RWPE2 (cell line): ENCODE measurements at regions not wholly inside any gene's neighbourhood (a gene's known extent, or its start where the extent isn't known, plus 50 kb on each side); places are given as distances from the start of the nearest gene placed in this dataset.
"Not testable (repeated sequence)": the region's sequence is repeated elsewhere in the genome, so short reads cannot be mapped to it uniquely, and the experiment has no call there.

ENCODE experiments used
- ATAC-seq: fragments of 200-7000 bp; cut with Tn5 transposase; 3 replicates; pipeline ENCODE4 v1.9.1; 2021; ENCODE audit warnings: low read depth
- DNase-seq: peaks from one replicate; pipeline ENCODE4 v3.0.0-alpha.2; 2020; ENCODE audit warnings: low spot score
- H3K27ac ChIP-seq: fragments of 450-650 bp; 2 replicates; pipeline ENCODE4 v1.5.1; 2017; ENCODE audit warnings: mild to moderate bottlenecking; ENCODE audit not compliant: poor library complexity, severe bottlenecking
- H3K27me3 ChIP-seq: fragments of 250-450 bp; sonication (Bioruptor Pico); 2 replicates; pipeline ENCODE4 v1.5.1; 2021; ENCODE audit warnings: mild to moderate bottlenecking, moderate library complexity; ENCODE audit not compliant: insufficient read depth, poor library complexity, severe bottlenecking
- H3K36me3 ChIP-seq: fragments of 250-450 bp; sonication (Bioruptor Pico); 2 replicates; pipeline ENCODE4 v1.5.1; 2020; ENCODE audit warnings: low read depth, mild to moderate bottlenecking, moderate library complexity
- H3K4me1 ChIP-seq: fragments of 250-450 bp; sonication (Bioruptor Pico); 2 replicates; pipeline ENCODE4 v1.5.1; 2021; ENCODE audit warnings: mild to moderate bottlenecking, moderate library complexity; ENCODE audit not compliant: insufficient read depth, poor library complexity, severe bottlenecking
- H3K4me3 ChIP-seq: fragments of 250-450 bp; sonication (Bioruptor Pico); 2 replicates; pipeline ENCODE4 v1.5.1; 2021; ENCODE audit warnings: mild to moderate bottlenecking, moderate library complexity; ENCODE audit not compliant: severe bottlenecking
- H3K9me3 ChIP-seq: fragments of 250-450 bp; sonication (Bioruptor Pico); 2 replicates; pipeline ENCODE4 v1.5.1; 2021; ENCODE audit warnings: mild to moderate bottlenecking, moderate library complexity; ENCODE audit not compliant: severe bottlenecking
- TF ChIP-seq, protein P1 (sequence below): fragments of 450-650 bp; IDR thresholded peaks from one replicate; pipeline ENCODE4 v1.5.1; 2017; ENCODE audit warnings: mild to moderate bottlenecking, moderate library complexity; ENCODE audit not compliant: poor library complexity, severe bottlenecking

GRCh38 chr2:150674283-150674682 is 186.8 kb upstream of the RND3 start:
- TF ChIP-seq, protein P1, sequence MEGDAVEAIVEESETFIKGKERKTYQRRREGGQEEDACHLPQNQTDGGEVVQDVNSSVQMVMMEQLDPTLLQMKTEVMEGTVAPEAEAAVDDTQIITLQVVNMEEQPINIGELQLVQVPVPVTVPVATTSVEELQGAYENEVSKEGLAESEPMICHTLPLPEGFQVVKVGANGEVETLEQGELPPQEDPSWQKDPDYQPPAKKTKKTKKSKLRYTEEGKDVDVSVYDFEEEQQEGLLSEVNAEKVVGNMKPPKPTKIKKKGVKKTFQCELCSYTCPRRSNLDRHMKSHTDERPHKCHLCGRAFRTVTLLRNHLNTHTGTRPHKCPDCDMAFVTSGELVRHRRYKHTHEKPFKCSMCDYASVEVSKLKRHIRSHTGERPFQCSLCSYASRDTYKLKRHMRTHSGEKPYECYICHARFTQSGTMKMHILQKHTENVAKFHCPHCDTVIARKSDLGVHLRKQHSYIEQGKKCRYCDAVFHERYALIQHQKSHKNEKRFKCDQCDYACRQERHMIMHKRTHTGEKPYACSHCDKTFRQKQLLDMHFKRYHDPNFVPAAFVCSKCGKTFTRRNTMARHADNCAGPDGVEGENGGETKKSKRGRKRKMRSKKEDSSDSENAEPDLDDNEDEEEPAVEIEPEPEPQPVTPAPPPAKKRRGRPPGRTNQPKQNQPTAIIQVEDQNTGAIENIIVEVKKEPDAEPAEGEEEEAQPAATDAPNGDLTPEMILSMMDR: no peak
- no peaks in the 10 kb centered on the region for H3K27me3 ChIP-seq
- no peak for DNase-seq
- no peaks in the 10 kb centered on the region for H3K36me3 ChIP-seq
- no peak overlapping the region for H3K4me3 ChIP-seq
- H3K4me1 ChIP-seq: no peaks in the 10 kb centered on the region
- no peak overlapping the region for H3K27ac ChIP-seq
- no peak for ATAC-seq
- H3K9me3 ChIP-seq: no peaks in the 10 kb centered on the region

GRCh38 chr2:150672311-150672710 is 184.8 kb upstream of the RND3 start:
- H3K4me1 ChIP-seq: no peaks in the 10 kb centered on the region
- H3K36me3 ChIP-seq: no peaks in the 10 kb centered on the region
- ATAC-seq: no peak
- no peak overlapping the region for H3K4me3 ChIP-seq
- H3K27ac ChIP-seq: no peak overlapping the region
- no peaks in the 10 kb centered on the region for H3K9me3 ChIP-seq
- H3K27me3 ChIP-seq: no peaks in the 10 kb centered on the region
- TF ChIP-seq, protein P1: no peak
- no peak for DNase-seq

- TF ChIP-seq, protein P1: no peak
- DNase-seq (no peak), ATAC-seq (no peak)
- Histone ChIP-seq H3K9me3 (no peaks in the 10 kb centered on the region), H3K4me1 (no peaks in the 10 kb centered on the region), H3K27me3 (no peaks in the 10 kb centered on the region), H3K27ac (no peak overlapping the region), H3K4me3 (no peak overlapping the region), H3K36me3 (no peaks in the 10 kb centered on the region)
These were observed 182.0 kb upstream of the RND3 start for GRCh38 chr2:150669492-150669891.

GRCh38 chr2:150667039-150667438 is 179.6 kb upstream of the RND3 start:
- not testable (repeated sequence) for H3K4me3 ChIP-seq, DNase-seq, H3K36me3 ChIP-seq, H3K27ac ChIP-seq, ATAC-seq, H3K27me3 ChIP-seq, H3K9me3 ChIP-seq
- H3K4me1 ChIP-seq: peaks cover 14% of the 10 kb centered on the region

DNA sequence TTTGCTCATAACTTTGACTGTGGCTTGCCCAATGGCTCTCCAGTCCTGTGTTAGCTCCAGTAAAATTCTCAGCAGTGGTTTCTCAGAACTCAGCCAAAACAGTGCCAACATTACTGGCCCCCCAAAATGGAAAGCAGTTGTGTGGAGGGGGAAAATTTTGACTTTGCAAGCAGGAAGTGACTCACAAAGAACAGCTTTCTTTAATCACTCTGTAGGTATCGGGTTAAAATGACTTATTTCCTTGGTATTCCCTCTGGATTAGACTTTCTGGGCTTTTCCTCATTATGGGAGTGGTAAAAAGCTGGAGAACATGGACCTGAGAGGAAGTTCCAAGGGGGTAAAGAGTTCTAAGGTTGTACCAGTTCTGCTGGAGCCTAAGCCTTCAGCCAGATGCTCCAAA is 175.7 kb upstream of the RND3 start:
- TF ChIP-seq, protein P1: no peak
- no peak for DNase-seq

More for the DNA sequence above, 175.7 kb upstream of the RND3 start:
- ATAC-seq: peak; percentile 98
- Histone ChIP-seq H3K9me3 (no peaks in the 10 kb centered on the region), H3K27ac (peak overlapping the region; percentile 86), H3K36me3 (no peaks in the 10 kb centered on the region), H3K4me3 (no peak overlapping the region), H3K27me3 (no peaks in the 10 kb centered on the region), H3K4me1 (peaks cover 14% of the 10 kb centered on the region)
